ENCODE measurements at regions not wholly inside any gene's neighbourhood (a gene's known extent, or its start where the extent isn't known, plus 50 kb on each side); places are given as distances from the start of the nearest gene placed in this dataset.
"Not testable (repeated sequence)": the region's sequence is repeated elsewhere in the genome, so short reads cannot be mapped to it uniquely, and the experiment has no call there.

DNA sequence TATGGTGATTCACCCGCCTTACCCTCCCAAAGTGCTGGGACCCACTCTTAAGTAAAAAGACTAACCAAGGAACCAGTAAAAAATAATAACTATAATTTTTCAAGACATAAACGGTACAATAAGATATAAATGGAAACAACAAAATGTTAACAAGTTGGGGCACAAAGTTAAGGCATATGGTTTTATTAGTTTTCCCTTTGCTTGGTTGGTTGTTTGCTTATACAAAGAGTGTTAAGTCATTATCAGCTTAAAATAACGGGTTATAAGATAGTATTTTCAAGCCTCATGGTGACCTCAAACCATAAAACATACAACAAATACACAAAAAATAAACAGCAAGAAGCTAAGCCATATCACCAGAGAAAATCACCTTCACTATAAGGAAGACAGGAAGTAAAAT lies 406.1 kb downstream of the SEC23A start:
- DNase-seq = no peak

DNA sequence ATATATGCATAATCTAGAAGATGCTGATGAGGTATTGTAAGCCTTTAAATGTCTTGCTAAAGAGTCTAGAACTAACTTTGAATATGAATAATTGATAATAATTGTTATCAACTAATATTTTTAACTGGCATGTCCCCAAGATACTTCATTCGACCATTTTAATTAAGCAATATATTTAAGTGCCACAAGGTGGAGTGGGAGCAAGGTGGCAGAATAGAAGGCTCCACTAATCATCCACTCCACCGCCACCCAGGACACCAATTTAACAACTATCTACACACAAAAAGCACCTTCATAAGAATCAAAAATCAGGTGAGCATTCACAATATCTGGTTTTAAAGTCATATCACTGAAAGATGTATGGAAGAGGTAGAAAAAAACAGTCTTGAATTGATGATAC lies 409.6 kb downstream of the SEC23A start:
- no peak for DNase-seq

DNA sequence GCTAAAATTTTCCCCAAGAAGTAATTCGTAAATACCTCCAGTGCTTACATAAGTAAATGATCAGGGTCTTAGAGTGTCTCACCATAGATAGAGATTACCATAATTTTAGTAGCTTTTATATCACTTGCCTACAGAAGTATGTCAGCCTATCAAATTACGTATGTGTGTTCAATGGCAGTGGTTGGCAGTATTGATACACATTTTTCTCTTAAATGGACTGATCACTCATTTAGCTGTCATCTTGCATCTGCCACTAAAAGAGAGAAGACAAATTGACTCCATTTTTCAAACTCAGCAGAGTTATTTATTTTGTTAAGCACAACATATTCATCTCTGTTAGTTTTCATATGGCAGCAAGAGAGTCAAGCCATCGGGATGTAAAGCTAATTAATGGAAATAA lies 413.1 kb upstream of the CLEC14A start:
- DNase-seq = no peak

DNA sequence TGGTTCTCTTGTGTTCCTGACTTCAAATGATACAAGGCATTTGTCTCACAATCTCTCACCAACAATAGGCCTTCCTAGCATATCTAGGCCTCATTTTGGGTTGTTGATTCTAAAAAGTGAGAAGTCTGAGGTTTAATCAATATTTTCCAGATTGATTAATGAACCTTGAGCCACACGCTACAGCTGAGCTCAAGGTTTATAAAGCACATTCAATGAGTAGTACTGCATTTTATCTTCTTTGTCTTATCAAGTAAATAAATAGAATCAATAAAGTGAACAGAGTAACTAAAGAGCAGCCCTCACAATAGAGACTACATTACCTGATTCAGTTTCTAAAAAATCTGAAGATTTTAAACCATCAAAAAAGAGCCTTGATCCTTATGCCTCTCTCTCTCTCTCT lies 407.5 kb upstream of the CLEC14A start:
- DNase-seq = no peak

DNA sequence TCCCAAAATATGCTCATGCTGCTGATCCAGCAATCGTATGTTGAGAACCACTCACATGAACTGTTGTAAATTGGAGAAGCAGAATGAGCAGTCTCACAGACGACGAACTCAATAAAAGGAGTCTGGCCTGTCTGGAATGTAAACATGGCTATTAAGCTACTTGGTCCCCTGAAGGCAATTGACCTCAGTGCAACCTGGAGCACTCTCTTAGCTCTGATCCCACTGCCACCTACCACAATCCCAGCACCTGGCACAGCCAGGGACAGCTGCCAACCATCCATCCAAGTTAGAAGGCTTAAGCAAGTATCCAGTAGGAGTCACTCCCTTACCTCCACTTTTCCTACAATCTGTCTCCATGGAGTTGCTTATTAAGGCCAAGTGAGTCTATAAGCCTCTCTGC lies 406.9 kb upstream of the CLEC14A start:
- DNase-seq = no peak

DNA sequence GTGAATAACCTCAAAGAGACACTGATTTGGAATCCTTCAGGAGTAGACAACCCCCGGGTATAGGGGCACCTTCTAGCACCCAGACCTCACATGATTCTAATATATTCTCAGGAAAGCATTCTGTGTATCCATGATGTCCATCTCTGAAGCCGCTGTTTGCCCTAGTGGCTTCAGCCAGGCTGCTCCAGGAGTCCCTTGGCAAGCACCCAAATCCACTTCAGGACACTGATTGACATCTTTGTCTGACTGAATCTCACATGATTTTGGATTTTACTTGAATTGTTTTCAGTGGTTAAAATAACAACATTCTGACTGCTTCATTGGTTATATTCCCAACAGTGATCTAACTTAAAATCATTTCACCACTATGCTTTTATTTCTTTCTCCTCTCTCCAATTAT lies 390.5 kb upstream of the CLEC14A start:
- DNase-seq = no peak

DNA sequence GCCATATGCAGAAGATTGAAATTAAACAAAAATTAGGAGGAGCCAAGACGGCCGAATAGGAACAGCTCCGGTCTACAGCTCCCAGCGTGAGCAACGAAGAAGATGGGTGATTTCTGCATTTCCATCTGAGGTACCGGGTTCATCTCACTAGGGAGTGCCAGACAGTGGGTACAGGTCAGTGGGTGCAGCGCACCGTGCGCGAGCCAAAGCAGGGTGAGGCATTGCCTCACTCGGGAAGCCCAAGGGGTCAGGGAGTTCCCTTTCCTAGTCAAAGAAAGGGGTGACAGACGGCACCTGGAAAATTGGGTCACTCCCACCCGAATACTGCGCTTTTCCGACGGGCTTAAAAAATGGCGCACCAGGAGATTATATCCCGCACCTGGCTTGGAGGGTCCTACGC lies 379.0 kb upstream of the CLEC14A start:
- DNase-seq = not testable (repeated sequence)

DNA sequence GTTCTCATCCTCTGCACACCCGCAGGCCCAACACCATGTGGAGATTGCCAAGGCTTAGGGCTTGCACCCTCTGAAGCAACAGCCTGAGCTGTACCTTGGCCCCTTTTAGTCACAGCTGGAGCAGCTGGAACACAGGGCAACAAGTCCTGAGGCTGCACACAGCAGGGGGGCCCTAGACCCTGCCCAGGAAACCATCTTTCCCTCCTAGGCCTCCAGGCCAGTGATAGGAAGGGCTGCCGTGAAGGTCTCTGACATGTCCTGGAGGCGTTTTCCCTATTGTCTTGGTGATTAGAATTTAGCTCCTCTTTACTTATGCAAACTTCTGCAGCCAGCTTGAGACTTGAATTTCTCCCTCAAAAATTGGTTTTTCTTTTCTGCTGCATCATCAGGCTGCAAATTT lies 373.5 kb upstream of the CLEC14A start:
- DNase-seq = no peak

DNA sequence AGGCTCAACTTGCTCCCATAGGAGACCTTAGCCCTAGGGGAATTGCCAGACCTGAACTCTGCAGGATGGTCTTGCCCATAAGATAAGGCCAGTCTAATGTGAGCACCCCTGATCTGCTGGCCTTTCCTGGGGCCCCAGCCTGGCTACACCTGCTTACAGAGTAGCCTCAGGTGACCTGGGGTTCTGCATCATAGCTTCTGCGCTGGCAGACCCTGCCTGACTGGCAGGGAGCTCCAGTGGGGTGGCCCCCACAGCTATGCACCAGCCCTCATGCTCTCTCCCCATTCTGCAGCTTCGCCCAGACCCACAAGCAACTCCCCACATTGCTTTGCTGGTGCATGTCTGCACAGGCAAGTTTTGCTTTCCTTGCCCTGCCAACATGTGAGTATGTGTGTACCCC lies 371.3 kb upstream of the CLEC14A start:
- no peak for DNase-seq

DNA sequence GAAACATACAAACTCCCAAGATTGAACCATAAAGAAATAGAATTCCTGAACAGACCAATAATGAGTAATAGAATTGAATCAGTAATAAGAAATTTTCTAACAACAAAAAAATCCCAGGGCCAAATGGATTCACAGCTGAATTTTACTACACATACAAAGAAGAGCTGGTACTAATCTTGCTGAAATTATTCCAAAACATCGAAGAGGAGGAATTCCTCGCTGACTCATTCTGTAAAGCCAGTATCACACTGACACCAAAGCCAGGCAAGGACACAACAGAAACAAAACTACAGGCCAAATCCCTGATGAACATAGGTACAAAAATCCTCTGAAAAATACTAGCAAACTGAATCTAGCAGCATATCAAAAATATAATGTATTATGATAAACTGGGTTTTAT lies 367.8 kb upstream of the CLEC14A start:
- no peak for DNase-seq

DNA sequence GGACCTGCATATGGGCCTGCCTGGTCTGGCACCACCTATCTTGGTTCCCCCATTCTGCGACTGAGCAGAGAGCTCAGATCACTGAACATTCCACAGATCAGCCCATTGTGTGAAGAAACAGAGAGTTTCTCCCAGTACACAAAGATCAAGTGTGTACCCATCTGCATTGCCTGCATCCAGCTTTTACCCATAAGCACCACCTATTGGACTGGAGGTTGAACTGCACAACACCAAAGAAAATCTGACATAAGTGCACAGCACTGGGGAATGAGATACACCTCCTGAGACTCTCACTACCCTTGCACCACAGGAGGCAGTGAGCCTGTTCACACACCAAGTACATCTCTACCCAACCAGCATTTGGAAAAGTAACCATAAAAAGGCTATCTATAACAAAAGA lies 362.6 kb upstream of the CLEC14A start:
- no peak for DNase-seq

DNA sequence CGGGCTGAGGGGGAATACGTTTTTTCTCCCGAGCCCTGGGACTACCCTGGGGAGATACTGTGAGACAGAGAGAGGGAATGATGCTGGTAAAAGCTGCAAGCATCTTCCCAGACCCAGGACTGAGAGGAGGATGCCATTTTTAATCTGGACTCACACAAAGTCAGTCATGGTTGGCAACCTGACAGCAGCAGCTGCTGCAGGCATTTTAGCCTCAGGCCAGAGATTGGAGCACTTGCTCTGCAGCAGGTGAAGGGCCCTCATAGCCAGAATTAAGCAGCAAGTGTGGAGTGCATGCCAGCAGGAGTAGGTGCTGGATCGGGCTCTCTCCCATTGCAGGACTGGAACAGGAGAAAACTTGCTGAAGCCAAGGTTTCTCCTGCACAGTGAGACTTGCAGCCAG lies 361.1 kb upstream of the CLEC14A start:
- no peak for DNase-seq

DNA sequence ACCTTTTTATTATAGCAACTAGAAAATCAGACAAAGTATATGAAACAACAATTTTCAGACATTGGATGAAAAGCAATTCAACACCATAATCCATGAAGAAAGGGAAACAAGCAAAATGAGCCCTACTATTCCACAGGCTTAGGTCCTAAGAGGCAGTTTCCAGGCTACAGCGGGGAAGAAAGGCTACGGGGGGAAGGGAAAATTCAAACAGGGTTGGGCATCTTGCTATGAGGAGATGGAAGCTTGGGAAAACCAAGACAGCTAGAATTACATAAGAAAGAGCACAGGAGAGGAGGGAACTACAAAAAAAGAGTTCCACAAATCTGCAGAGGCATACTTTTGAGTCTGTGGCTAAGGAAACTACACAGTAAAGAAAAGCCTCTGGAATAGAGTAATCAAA lies 356.0 kb upstream of the CLEC14A start:
- no peak for DNase-seq

DNA sequence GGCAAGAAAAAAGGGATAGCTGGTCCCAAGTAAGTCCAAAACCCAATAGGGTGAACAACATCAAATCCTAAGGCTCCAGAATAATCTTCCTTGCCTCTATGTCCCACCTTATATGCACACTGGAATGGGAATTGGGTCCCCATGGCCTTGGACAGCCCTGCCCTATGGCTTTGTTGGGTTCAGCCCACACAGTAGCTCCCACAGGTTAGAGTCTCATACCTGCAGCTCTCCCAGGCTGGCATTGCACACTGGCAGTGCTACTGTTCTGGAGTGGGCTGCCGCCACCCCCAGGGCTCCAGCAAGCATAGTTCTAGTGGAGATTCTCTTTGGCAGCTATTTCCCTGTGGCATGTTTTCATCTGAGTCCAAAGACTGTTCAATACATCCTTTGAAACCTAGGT lies 352.4 kb upstream of the CLEC14A start:
- DNase-seq = no peak

DNA sequence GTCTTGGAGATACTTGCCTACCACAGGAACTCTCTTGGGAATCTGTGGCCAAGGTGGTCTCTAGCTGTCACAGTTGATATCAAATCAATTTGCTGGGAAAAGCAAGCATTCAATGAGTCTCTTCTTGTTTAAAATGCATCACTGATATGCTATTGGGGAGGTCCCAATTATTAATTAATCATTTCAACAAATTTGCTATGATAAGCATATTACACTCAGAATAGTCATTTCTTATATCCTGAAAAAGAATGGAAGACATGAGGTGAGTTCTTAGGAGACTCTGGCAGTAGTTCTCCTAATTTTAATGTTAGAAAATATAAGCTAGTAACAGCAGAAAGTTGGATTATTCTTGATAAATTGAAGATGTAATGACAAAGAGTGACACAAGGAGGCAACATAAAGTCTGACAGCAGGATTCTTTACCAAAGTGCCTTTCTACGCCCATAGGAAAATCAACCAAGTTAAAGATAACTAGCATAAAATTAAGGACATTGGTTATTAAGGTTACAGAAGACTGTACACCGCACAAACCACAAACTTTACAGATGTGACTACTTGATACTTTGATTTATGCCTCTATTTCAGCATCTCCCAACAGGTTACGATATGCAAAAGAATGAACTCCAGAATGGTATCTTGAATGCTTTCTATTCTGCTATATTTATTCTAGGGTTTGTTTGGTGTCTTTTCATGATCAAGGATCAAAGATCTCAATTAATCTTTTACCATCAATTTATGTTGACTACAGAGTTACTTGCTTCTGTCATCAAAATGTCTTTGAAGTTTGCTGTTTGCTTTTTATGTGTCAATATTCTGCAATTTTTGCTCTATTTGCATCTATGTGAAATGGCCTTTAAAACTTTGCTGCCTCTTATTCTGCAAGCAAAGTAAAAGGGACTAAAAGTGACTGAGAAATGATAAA lies 349.6 kb upstream of the CLEC14A start:
- no peak for DNase-seq

DNA sequence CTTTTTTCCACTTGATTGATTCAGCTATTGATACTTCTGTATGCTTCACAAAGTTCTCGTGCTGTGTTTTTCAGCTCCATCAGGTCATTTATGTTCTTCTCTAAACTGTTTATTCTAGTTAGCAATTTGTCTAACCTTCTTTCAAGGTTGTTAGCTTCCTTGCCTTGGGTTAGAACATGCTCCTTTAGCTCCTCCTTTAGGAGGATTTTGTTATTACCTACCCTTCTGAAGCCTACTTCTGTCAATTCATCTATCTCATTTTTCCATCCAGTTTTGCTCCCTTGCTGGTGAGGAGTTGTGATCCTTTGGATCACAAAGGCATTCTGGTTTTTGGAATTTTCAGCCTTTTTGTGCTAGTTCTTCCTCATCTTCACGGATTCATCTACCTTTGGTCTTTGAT lies 344.7 kb upstream of the CLEC14A start:
- DNase-seq = not testable (repeated sequence)

DNA sequence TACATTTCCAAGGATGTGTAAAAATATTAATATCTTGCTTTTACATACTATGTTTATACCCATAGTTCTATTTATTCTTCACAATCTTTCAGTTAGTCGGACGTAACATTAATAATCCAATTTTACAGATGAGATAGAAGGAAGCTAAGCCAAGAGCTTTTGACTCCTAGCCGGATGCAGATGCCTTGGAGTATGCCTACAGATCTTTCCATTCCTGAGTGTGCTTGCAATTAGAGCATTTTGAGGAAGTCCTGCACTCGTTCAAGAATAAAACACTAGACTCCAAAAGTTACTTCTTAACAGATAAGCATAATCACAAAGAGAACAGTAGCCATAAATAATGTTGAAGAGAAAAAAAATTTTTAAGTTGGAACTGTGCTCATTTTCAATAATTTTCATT lies 337.6 kb upstream of the CLEC14A start:
- DNase-seq = no peak

DNA sequence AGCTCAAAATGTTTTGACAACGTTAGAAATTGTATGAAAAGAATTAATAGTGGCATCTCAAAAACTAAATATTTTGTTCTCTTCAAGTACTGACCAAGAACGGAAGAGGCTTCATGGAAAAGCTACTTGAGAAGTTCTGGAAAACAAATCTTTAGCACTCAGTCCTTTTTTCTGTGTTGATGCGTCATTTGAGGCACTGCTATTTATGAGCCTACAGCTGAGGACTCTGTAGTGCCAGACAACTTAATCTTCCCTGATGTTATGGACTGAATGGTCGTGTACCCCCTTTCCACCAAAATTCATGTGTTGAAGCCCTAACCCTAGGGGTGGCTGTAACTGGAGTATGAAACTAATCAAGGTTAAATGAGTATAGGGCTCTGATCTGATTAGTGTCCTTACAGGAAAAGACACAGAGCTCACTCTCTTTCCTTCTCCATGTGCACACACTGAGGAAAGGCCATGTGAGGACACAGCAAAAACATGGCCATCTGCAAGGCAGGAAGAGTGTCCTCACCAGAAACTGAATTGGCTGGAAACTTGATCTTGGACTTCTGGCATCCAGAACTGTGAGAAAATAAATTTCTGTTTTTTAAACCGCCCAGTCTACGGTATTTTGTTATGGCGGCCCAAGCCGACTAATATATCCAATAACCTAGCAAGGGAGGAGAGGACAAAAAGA lies 337.0 kb upstream of the CLEC14A start:
- DNase-seq = no peak

DNA sequence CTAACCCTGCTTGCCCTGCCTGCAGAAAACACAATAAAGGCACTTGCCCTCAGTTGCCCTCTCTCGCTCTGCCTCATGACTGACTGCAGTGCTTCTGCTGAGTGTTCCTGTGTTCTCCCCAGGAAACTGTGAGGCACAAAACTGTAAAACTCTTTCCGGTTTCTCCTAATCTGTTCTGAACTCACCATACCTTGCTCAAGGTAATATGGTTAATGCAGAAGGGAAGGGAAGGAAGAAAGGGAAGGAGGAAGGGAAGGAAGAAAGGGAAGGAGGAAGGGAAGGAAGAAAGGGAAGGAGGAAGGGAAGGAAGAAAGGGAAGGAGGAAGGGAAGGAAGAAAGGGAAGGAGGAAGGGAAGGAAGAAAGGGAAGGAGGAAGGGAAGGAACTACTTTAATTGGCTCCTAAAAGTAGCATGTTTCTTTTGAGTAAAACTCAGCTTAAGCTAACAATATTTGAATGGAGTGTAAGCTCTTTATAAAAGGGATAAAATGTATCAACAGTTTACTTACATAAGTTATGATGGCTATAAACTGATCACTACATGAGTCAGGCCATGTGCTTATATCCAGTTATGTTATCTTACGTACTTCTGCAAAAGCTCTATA lies 334.0 kb upstream of the CLEC14A start:
- DNase-seq = no peak

DNA sequence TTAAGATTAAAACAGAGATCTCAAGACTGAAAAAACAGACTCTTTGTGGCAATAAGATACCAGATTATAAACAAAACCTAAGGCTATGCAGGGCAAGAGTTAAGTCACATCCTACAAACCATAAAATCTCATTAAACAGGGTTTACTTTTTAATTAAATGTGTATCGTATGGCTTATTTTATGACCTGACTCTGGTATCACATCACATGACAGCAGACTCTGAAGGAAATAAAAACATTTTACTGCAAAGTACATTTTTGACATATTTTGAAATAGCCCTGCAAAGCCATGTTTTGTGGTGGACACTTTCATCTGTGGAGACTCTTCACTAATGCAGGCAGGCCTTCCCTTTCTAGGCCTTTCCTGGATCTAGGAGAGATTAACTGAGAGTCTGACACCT lies 327.6 kb upstream of the CLEC14A start:
- no peak for DNase-seq

DNA sequence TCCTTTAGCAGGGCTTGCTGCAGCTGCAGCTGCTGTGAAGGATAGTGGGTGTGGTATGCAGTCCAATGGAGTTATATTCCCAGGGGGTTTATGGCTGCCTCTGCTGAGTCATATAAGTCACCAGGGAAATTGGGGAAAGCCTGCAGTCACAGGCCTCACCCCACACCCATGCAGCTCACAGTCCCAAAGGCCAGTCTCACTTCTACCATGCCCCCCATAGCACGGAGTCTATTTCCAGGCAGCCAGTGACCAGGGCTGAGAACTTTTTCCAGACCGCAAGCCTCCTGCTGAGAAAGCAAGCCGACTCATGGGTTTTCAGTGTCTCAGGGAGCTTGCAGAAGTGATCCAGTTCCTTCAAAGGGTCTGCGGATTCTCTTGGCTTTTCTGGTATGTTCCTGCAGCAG lies 322.4 kb upstream of the CLEC14A start:
- DNase-seq = no peak

DNA sequence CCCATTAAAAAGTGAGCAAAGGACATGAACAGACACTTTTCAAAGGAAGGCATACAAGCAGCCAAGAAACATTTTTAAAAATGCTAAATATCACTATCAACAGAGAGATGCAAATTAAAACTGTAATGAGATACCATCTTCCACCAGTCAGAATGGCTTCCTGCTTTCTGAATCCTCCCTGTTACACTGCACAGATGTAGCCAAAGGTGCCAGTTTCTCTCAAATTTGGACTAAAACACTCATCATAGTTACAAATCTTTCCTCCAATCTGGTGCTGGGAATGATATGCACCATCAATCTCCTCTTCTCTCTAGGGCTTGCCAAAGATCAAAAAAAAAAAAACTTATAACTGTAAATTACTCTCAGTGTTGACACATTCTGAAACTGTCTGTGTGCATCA lies 311.8 kb upstream of the CLEC14A start:
- DNase-seq = no peak

DNA sequence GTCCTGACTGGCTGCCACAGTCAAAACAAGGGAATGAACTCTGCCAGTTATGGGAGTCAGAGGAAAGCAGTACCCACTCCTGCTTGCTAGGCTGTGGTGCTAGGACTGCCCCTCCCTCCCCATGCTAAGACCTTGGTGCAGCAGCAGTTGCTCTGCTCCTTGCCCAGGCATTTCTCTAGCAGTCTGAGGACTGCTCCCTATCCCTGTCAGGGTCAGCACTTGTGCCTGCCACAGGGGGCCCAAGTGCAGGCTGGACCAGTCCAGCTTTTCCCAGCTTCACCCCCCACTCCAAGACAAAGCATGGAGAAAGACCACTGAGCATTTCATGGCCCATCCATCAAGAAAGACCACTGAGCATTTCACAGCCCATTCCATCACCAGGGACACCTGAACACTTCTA lies 305.8 kb upstream of the CLEC14A start:
- no peak for DNase-seq

DNA sequence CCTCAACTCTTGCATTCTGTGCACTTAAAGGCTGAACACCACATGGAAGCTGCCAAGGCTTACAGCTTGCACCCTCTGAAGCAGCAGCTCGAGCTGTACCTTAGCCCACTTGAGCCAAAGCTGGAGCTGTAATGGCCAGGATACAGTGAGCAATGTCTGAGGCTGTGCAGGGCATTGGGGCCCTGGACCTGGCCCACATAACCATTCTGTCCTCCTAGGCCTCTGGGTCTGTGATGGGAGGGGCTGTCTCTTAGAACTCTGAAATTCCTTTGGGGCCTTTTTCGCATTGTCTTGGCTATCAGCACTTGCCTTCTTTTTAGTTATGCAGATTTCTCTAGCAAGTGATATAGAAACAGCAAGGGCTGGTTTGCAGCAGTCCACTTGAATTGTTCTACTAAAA lies 303.8 kb upstream of the CLEC14A start:
- DNase-seq = no peak

Data from retina (tissue), 1 donor.